ENCODE measurements at regions not wholly inside any gene's neighbourhood (a gene's known extent, or its start where the extent isn't known, plus 50 kb on each side); places are given as distances from the start of the nearest gene placed in this dataset.

DNA sequence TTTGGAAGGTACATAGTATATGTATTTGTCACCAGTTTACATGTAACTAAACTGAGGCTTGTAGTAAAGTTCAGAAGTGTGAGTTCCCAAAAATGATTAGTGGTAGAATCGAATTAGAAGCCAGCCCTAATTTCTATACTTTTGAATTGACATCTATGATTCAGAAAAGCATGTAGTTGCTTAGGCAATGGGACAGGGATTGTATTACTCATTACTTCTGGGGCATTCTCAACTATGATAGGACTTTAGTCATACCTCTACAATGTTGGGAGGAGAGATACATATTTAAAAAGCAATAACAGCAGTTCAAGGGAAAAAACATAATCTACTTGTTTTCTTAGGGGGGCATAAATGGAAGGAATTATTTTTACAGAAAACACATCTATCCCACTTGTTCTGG, 277.9 kb upstream of the E2F7 start (continued):
- TF ChIP-seq, protein P1, sequence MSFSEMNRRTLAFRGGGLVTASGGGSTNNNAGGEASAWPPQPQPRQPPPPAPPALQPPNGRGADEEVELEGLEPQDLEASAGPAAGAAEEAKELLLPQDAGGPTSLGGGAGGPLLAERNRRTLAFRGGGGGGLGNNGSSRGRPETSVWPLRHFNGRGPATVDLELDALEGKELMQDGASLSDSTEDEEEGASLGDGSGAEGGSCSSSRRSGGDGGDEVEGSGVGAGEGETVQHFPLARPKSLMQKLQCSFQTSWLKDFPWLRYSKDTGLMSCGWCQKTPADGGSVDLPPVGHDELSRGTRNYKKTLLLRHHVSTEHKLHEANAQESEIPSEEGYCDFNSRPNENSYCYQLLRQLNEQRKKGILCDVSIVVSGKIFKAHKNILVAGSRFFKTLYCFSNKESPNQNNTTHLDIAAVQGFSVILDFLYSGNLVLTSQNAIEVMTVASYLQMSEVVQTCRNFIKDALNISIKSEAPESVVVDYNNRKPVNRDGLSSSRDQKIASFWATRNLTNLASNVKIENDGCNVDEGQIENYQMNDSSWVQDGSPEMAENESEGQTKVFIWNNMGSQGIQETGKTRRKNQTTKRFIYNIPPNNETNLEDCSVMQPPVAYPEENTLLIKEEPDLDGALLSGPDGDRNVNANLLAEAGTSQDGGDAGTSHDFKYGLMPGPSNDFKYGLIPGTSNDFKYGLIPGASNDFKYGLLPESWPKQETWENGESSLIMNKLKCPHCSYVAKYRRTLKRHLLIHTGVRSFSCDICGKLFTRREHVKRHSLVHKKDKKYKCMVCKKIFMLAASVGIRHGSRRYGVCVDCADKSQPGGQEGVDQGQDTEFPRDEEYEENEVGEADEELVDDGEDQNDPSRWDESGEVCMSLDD (tag by site-specific recombination; IDR thresholded peaks at IDR 0.05), result no peak
- TF ChIP-seq, protein P2, sequence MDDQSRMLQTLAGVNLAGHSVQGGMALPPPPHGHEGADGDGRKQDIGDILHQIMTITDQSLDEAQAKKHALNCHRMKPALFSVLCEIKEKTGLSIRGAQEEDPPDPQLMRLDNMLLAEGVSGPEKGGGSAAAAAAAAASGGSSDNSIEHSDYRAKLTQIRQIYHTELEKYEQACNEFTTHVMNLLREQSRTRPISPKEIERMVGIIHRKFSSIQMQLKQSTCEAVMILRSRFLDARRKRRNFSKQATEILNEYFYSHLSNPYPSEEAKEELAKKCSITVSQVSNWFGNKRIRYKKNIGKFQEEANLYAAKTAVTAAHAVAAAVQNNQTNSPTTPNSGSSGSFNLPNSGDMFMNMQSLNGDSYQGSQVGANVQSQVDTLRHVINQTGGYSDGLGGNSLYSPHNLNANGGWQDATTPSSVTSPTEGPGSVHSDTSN (CRISPR knock-in tag; IDR thresholded peaks at IDR 0.05), result no peak
- TF ChIP-seq ZXDB (tag by site-specific recombination; IDR thresholded peaks at IDR 0.05) (no peak), ZNF404 (tag by site-specific recombination; IDR thresholded peaks at IDR 0.05) (no peak), ZNF366 (tag by site-specific recombination; conservative IDR thresholded peaks at IDR 0.05) (no peak), ZNF354C (tag by site-specific recombination; IDR thresholded peaks at IDR 0.05; ENCODE audit: borderline replicate concordance, low read depth) (no peak), YY2 (tag by site-specific recombination; IDR thresholded peaks at IDR 0.05) (no peak), ZNF169 (tag by site-specific recombination; IDR thresholded peaks at IDR 0.05) (no peak), ZNF114 (tag by site-specific recombination; IDR thresholded peaks at IDR 0.05) (no peak), ZNF843 (tag by site-specific recombination; IDR thresholded peaks at IDR 0.05) (no peak)

DNA sequence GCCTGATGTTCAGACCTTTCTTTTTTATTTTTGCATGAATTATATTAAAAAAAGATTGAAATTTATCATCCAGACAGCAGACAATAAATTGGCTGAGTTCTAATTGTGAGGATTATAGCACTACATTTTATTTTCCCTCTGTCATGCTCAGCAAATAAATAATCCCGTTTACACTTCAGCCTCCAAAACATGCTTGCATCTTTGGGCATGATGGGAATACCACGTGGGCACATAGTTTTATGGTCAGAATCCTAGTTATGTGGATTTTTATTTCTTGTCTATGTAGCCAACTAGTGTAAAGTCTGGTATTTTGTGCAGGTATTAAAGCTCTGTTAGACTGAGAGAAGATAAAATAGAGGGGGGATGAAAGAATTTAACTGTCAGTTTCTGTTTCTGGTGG, 276.9 kb upstream of the E2F7 start:
- 0 out of 2 replicates have a peak, but pooled peaks cover 2% of the 10 kb centered on the region for H3K4me1 ChIP-seq (ENCODE audit: control insufficient read depth, insufficient read depth, low read length)
- H3K4me3 ChIP-seq (ENCODE audit: low read depth, low read length), result no peak overlapping the region
- POLR2A ChIA-PET, result no interaction called here
- H3K36me3 ChIP-seq (ENCODE audit: control insufficient read depth in 2 of 2, insufficient read depth in 1 of 2, low read length in 2 of 2), result no peaks in the 10 kb centered on the region
- H3K27ac ChIP-seq (ENCODE audit: extremely low read depth, low read depth, low read length), result no peak overlapping the region
- CTCF ChIA-PET, result no interaction called here
- no peaks in the 10 kb centered on the region for H3K9me3 ChIP-seq (ENCODE audit: control insufficient read depth, insufficient read depth, low read depth, low read length)
- TF ChIP-seq ZNF335 (tag by site-specific recombination; conservative IDR thresholded peaks at IDR 0.05), result no peak
- TF ChIP-seq ZNF76 (tag by site-specific recombination; IDR thresholded peaks at IDR 0.05; ENCODE audit: borderline replicate concordance, low read depth), result no peak
- TF ChIP-seq ZNF558 (tag by site-specific recombination; IDR thresholded peaks at IDR 0.05), result no peak
- no peak for TF ChIP-seq ZNF202 (tag by site-specific recombination; IDR thresholded peaks at IDR 0.05; ENCODE audit: borderline replicate concordance)
- no peak for TF ChIP-seq ZNF768 (tag by site-specific recombination; IDR thresholded peaks at IDR 0.05)
- TF ChIP-seq, protein P3, sequence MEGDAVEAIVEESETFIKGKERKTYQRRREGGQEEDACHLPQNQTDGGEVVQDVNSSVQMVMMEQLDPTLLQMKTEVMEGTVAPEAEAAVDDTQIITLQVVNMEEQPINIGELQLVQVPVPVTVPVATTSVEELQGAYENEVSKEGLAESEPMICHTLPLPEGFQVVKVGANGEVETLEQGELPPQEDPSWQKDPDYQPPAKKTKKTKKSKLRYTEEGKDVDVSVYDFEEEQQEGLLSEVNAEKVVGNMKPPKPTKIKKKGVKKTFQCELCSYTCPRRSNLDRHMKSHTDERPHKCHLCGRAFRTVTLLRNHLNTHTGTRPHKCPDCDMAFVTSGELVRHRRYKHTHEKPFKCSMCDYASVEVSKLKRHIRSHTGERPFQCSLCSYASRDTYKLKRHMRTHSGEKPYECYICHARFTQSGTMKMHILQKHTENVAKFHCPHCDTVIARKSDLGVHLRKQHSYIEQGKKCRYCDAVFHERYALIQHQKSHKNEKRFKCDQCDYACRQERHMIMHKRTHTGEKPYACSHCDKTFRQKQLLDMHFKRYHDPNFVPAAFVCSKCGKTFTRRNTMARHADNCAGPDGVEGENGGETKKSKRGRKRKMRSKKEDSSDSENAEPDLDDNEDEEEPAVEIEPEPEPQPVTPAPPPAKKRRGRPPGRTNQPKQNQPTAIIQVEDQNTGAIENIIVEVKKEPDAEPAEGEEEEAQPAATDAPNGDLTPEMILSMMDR (tag by site-specific recombination; IDR thresholded peaks at IDR 0.05), result no peak
- TF ChIP-seq ZNF544 (tag by site-specific recombination; IDR thresholded peaks at IDR 0.05), result no peak
- TF ChIP-seq ZNF112 (tag by site-specific recombination; IDR thresholded peaks at IDR 0.05), result no peak
- no peak for TF ChIP-seq ZNF211 (tag by site-specific recombination; IDR thresholded peaks at IDR 0.05; ENCODE audit: low read depth)
- TF ChIP-seq, protein P4, sequence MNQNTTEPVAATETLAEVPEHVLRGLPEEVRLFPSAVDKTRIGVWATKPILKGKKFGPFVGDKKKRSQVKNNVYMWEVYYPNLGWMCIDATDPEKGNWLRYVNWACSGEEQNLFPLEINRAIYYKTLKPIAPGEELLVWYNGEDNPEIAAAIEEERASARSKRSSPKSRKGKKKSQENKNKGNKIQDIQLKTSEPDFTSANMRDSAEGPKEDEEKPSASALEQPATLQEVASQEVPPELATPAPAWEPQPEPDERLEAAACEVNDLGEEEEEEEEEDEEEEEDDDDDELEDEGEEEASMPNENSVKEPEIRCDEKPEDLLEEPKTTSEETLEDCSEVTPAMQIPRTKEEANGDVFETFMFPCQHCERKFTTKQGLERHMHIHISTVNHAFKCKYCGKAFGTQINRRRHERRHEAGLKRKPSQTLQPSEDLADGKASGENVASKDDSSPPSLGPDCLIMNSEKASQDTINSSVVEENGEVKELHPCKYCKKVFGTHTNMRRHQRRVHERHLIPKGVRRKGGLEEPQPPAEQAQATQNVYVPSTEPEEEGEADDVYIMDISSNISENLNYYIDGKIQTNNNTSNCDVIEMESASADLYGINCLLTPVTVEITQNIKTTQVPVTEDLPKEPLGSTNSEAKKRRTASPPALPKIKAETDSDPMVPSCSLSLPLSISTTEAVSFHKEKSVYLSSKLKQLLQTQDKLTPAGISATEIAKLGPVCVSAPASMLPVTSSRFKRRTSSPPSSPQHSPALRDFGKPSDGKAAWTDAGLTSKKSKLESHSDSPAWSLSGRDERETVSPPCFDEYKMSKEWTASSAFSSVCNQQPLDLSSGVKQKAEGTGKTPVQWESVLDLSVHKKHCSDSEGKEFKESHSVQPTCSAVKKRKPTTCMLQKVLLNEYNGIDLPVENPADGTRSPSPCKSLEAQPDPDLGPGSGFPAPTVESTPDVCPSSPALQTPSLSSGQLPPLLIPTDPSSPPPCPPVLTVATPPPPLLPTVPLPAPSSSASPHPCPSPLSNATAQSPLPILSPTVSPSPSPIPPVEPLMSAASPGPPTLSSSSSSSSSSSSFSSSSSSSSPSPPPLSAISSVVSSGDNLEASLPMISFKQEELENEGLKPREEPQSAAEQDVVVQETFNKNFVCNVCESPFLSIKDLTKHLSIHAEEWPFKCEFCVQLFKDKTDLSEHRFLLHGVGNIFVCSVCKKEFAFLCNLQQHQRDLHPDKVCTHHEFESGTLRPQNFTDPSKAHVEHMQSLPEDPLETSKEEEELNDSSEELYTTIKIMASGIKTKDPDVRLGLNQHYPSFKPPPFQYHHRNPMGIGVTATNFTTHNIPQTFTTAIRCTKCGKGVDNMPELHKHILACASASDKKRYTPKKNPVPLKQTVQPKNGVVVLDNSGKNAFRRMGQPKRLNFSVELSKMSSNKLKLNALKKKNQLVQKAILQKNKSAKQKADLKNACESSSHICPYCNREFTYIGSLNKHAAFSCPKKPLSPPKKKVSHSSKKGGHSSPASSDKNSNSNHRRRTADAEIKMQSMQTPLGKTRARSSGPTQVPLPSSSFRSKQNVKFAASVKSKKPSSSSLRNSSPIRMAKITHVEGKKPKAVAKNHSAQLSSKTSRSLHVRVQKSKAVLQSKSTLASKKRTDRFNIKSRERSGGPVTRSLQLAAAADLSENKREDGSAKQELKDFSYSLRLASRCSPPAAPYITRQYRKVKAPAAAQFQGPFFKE (tag by site-specific recombination; IDR thresholded peaks at IDR 0.05; ENCODE audit: borderline replicate concordance), result no peak
- no peak for TF ChIP-seq ZNF239 (tag by site-specific recombination; IDR thresholded peaks at IDR 0.05)
- TF ChIP-seq ZNF175 (tag by site-specific recombination; IDR thresholded peaks at IDR 0.05), result no peak
- no peak for TF ChIP-seq ZNF146 (tag by site-specific recombination; IDR thresholded peaks at IDR 0.05)
- TF ChIP-seq, protein P5, sequence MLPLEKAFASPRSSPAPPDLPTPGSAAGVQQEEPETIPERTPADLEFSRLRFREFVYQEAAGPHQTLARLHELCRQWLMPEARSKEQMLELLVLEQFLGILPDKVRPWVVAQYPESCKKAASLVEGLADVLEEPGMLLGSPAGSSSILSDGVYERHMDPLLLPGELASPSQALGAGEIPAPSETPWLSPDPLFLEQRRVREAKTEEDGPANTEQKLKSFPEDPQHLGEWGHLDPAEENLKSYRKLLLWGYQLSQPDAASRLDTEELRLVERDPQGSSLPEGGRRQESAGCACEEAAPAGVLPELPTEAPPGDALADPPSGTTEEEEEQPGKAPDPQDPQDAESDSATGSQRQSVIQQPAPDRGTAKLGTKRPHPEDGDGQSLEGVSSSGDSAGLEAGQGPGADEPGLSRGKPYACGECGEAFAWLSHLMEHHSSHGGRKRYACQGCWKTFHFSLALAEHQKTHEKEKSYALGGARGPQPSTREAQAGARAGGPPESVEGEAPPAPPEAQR (tag by site-specific recombination; IDR thresholded peaks at IDR 0.05), result no peak

All from HEK293 (cell line).